Tibial nerve (tissue), 4 donors: ENCODE measurements at regions not wholly inside any gene's neighbourhood (a gene's known extent, or its start where the extent isn't known, plus 50 kb on each side); places are given as distances from the start of the nearest gene placed in this dataset.

Experiments used
- EP300 ChIP-seq, 2 donors: sonication (generic); formaldehyde crosslinking; IDR thresholded peaks; one replicate each; pipeline ENCODE4 v1.6.1; 2017; ENCODE audit warnings: antibody characterized with exemption in 2 of 2, mild to moderate bottlenecking in 1 of 2
- TF ChIP-seq, protein P1 (sequence below), 5 experiments: fragments of 200-600 bp in 3 of 5; fragments of 450-650 bp in 2 of 5; sonication (generic) in 3 of 5; IDR thresholded peaks; one replicate each; pipeline ENCODE4 v1.5.1; 2016 to 2019; ENCODE audit warnings: antibody characterized with exemption in 5 of 5, mild to moderate bottlenecking in 3 of 5, moderate library complexity in 2 of 5

DNA sequence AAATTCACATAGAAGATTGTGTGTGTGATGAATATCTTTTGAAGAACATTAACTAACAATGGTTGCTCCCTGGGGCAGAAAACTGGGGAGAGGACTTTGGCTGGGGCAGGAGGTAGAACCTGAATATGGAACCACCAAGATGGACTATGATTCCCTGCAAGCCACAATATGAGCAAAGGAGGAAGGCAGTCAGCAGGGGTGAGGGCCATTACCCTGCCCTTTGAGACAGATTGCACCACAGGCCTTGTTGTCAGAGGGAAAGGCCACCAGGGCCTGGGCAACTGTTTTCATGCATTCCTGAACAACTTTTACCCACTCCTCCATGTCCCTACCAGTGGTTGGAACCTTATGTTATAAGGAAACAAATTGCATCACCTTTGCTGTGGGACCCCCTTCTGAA lies 670.1 kb upstream of the POM121L12 start:
- TF ChIP-seq, protein P1, sequence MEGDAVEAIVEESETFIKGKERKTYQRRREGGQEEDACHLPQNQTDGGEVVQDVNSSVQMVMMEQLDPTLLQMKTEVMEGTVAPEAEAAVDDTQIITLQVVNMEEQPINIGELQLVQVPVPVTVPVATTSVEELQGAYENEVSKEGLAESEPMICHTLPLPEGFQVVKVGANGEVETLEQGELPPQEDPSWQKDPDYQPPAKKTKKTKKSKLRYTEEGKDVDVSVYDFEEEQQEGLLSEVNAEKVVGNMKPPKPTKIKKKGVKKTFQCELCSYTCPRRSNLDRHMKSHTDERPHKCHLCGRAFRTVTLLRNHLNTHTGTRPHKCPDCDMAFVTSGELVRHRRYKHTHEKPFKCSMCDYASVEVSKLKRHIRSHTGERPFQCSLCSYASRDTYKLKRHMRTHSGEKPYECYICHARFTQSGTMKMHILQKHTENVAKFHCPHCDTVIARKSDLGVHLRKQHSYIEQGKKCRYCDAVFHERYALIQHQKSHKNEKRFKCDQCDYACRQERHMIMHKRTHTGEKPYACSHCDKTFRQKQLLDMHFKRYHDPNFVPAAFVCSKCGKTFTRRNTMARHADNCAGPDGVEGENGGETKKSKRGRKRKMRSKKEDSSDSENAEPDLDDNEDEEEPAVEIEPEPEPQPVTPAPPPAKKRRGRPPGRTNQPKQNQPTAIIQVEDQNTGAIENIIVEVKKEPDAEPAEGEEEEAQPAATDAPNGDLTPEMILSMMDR (IDR thresholded peaks at IDR 0.05): no peak
- no peak for TF ChIP-seq EP300 (IDR thresholded peaks at IDR 0.05)
